GM21576 (cell line): ENCODE measurements at regions not wholly inside any gene's neighbourhood (a gene's known extent, or its start where the extent isn't known, plus 50 kb on each side); places are given as distances from the start of the nearest gene placed in this dataset.
"Not testable (repeated sequence)": the region's sequence is repeated elsewhere in the genome, so short reads cannot be mapped to it uniquely, and the experiment has no call there.

ENCODE experiments used
- ATAC-seq: cut with Tn5 transposase; IDR thresholded peaks from one replicate; pipeline ENCODE4 v1.9.1; 2021; ENCODE audit warnings: mild to moderate bottlenecking, moderate library complexity; ENCODE audit not compliant: unreplicated experiment

DNA sequence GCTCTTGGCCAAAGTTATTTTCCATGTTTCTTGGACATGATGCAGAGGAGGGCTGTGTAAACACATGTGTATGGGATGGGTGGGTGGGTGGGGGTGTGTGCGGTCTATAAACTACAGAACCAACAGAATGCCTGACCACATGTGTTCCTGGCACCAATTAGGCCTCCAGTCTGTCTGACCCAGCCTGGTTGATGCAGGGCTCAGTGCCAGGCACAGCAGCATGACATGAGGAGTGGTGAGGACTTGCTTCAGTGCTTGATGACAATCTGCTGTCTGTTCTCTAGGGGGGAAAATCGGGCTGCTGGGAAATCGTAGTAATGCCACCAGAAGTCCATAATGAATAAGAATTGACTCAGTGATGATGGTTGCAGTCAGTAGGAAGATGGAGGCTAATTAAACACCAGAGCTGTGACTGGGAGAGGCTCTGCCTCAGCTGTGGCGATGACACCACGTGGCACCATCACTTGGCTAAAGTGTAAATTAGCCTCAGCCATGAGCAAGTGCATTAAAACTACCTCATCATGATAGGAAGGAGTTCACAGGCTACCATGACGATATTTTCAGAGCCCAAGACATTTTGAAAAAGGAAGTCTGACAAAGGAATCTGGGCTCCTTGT lies 260.1 kb upstream of the PODXL start:
- ATAC-seq = no peak

- ATAC-seq = no peak
Observed at GRCh38 chr7:131808736-131809135, 252.3 kb upstream of the PODXL start.

DNA sequence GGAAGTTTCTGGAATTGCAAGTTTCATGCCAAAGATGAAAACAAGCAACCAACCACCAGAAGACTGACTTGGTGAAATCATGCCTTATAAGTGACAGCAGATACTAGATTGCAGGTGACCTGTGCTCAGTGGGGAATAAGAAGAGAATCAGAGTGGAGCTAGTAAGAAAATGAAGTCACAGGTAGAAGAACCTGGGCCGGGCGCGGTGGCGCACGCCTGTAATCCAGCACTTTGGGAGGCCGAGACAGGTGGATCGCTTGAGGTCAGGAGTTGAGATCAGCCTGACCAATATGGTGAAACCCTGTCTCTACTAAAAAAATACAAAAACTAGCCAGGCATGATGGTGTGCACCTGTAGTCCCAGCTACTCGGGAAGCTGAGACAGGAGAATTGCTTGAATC lies 251.7 kb upstream of the PODXL start:
- not testable (repeated sequence) for ATAC-seq

GRCh38 chr7:131803816-131804215 lies 247.4 kb upstream of the PODXL start:
- no peak for ATAC-seq

DNA sequence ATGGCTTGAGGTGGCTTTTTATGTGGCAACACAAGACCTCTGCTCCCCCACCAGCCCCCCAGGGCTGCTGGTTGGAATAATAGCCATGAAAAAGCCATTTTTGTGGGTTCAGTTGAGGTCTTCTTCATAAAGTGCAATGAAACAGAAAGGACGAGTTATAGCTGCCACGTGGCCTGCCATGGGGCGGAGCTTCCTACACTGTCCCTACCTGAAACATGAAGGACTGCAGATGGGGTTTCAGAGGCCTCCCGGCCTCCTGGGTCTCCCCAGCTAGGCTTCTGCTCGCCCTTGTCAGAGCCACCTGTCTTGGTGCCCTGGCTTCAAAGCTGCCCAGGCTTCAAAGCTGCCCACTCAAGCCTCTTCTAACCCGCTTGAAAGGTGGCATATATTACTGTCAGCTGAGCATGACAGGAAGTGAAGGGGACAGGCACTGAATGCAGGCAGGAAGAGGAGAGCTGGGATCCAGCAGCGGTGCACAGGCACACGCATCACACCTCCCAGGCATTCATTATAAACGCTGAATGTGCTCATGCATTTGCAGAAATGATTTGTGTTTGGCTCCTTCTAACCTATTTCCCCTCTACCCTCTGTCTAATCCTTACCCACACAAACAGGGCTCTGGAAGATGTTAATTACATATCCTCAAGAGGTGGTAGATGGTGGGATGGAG lies 245.9 kb upstream of the PODXL start:
- ATAC-seq = no peak

GRCh38 chr7:131800531-131800930 lies 244.1 kb upstream of the PODXL start:
- ATAC-seq = no peak

DNA sequence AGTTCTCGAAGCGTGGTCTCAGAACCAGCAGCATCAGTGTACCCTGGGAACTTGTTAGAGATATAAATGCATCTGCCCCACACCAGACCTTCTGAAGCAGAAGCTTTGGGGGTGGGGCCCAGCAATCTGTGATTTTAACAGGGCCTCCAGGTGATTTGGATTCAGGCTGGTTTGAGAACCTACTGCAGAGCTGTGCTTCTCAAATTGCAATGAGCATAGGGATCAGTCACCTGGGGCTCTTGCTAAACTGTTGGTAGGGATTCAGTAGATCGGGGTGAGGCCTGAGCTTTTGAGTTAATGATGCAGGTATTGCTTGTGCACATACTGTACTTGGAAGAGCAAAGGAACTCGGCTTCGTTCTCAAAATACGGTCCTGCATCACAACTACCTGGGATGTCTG lies 243.6 kb upstream of the PODXL start:
- no peak for ATAC-seq

GRCh38 chr7:131797841-131798240 lies 241.4 kb upstream of the PODXL start:
- no peak for ATAC-seq

DNA sequence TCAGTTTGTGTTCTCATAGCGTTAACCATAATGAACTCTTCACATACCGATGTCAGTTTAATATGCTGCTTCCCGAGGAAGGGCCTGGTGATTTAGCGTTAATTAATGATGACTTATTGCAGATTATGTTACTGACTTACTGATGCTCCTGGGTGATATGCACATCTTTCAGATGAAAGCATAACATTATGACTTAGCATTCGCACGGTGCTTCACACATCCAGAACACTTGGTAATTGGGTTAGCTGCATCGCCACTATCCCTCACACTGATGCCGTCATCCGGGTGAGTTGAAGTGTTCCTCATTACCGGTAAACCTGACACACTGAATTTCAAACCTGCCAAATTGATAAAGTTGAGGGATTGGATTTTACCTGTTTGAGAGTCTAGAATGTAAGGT lies 239.0 kb upstream of the PODXL start:
- no peak for ATAC-seq

GRCh38 chr7:131792311-131792710 lies 235.9 kb upstream of the PODXL start:
- ATAC-seq = no peak

DNA sequence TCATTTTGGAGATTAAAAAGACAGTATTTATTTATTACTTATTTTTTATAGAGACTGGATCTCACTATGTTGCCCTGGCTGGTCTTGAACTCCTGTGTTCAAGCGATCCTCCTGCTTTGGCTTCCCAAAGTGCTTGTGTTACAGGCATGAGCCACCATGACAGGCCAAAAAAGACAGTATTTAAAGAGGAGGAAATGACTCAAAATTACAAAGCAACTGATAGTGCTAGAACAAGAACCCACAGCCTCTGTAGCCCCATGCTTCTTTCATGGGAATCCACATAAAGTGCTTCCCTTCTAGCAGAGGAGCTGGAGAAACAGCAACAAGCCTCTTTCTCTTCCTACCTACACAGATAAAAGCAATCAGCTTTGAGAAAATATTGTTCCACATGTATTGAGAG lies 230.7 kb upstream of the PODXL start:
- ATAC-seq = no peak

GRCh38 chr7:131786204-131786603 lies 229.8 kb upstream of the PODXL start:
- ATAC-seq = no peak

- ATAC-seq = no peak
Observed at GRCh38 chr7:131778601-131779000, 222.2 kb upstream of the PODXL start.

- ATAC-seq = no peak
Observed at GRCh38 chr7:131774419-131775220, 218.2 kb upstream of the PODXL start.

DNA sequence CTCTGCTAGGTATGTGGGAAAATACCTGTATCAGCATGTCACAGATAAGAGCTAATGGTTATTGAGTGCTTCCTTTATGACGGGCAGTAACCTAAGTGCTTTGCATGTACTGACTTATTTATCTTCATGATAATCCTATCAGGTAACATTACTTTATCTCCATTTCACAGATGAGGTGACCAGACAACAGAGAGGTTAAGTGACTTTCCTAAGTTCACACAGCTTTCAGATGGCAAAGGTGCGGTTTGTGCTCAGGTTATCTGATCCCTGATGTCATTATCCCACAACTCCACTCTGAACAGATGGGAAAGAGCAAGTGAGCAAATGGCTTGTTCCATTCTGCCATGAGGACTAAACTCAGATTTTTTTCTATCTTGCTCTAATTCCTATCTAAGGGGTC lies 217.0 kb upstream of the PODXL start:
- no peak for ATAC-seq

- no peak for ATAC-seq
Observed at GRCh38 chr7:131769241-131769640, 212.8 kb upstream of the PODXL start.

- no peak for ATAC-seq
Observed at GRCh38 chr7:131767591-131767990, 211.2 kb upstream of the PODXL start.

- ATAC-seq = no peak
Observed at GRCh38 chr7:131765575-131765974, 209.1 kb upstream of the PODXL start.

DNA sequence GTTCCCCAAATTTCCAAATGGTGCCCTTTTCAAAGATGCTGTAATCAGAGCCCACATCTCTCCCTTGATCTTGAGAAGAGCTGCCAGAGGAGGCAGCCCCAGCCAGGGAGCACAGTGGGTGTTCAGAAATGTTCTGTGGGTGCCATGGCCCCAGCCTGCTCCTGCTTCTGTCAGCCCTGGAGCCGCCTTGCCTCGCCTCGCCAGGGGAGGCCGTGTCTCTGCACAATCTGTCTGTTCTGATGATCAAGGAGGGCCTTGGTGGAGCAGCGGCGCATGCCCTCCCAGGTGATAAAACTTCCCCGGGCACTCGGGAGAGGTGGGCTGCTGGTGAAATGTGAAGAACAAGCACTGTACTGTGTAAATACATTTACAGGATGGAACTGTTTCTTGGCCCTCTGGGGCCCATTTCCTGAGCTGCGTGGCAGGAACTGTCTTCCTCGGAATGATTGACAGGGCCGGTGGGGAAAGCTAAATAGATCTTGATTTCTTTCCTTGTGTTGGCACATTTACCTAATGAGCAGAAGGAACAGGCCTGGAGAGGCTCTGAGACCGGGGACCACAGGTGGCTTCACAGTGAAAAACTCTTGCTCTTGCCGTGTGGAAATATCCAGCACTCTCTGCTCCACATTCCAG lies 207.8 kb upstream of the PODXL start:
- no peak for ATAC-seq

DNA sequence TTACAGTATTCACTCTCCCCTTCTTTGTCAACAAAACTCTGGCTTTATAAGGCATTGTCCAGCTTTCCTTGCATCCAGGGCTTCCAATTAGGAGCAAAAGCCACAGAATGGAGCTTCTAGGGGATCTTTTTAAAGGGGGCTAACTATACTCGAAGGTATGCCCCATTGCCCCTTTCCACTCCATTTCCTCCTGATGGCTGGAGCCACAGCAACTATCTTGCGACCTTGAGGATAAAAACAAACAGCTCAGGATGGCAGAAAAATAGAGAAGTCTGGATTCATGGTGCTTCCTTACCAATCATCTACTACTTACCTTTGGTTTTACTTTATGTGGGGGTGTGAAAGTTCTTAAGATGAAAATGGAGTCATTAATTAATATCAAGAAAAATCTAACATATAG lies 206.3 kb upstream of the PODXL start:
- ATAC-seq = no peak

DNA sequence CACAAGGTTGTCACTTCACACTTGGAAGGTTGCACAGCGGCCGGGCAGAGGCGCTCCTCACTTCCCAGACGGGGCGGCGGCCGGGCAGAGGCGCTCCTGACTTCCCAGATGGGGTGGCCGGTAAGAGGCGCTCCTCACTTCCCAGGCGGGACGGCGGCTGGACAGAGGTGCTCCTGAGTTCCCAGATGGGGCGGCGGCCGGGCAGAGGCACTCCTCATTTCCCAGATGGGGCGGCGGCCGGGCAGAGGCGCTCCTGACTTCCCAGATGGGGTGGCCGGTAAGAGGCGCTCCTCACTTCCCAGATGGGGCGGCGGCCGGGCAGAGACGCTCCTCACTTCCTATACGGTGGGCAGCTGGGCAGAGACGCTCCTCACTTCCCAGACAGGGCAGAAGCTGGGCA lies 199.4 kb upstream of the PODXL start:
- not testable (repeated sequence) for ATAC-seq
